Activated CD4-positive, alpha-beta memory T cell treated with anti-CD3 and anti-CD28 coated beads, Interleukin-2, amount 10 ng/mL, durations not matched to agents 7 days and 5 days (primary cell): ENCODE measurements at regions not wholly inside any gene's neighbourhood (a gene's known extent, or its start where the extent isn't known, plus 50 kb on each side); places are given as distances from the start of the nearest gene placed in this dataset.
"Not testable (repeated sequence)": the region's sequence is repeated elsewhere in the genome, so short reads cannot be mapped to it uniquely, and the experiment has no call there.

Experiments used
- CTCF ChIA-PET: fragments of 350-600 bp; sonication (Branson Sonifier 250); formaldehyde crosslinking; loops from one replicate; lab custom pipeline; 2021; ENCODE audit warnings: antibody characterized with exemption, inconsistent platforms; lab: Charles Lee
- POLR2A ChIA-PET: fragments of 350-600 bp; sonication (Branson Sonifier 250); formaldehyde crosslinking; loops from one replicate; lab custom pipeline; 2021; ENCODE audit warnings: antibody characterized with exemption; lab: Charles Lee
- DNase-seq: peaks from one replicate; pipeline ENCODE4 v3.0.0-alpha.2; 2020
- H3K27ac Mint-ChIP-seq: one replicate; pipeline ENCODE4 v1.8.0; 2021; ENCODE audit warnings: mild to moderate bottlenecking, mixed read lengths
- H3K27me3 Mint-ChIP-seq: one replicate; pipeline ENCODE4 v1.8.0; 2021; ENCODE audit warnings: mixed read lengths
- H3K36me3 Mint-ChIP-seq: one replicate; pipeline ENCODE4 v1.8.0; 2021; ENCODE audit warnings: low read depth, mixed read lengths
- H3K4me1 Mint-ChIP-seq: one replicate; pipeline ENCODE4 v1.8.0; 2021; ENCODE audit warnings: mixed read lengths
- H3K4me3 Mint-ChIP-seq: one replicate; pipeline ENCODE4 v1.8.0; 2021; ENCODE audit warnings: mild to moderate bottlenecking, mixed read lengths
- H3K9me3 Mint-ChIP-seq: one replicate; pipeline ENCODE4 v1.8.0; 2021; ENCODE audit warnings: mixed read lengths

GRCh38 chr10:117784776-117785175 is 242.2 kb downstream of the EMX2 start:
- H3K27me3 Mint-ChIP-seq = no peaks in the 10 kb centered on the region
- no peaks in the 10 kb centered on the region for H3K36me3 Mint-ChIP-seq
- ChIA-PET CTCF (no interaction called here), POLR2A (no interaction called here)
- DNase-seq = no peak
- H3K9me3 Mint-ChIP-seq = no peaks in the 10 kb centered on the region
- no peaks in the 10 kb centered on the region for H3K4me1 Mint-ChIP-seq
- H3K27ac Mint-ChIP-seq = no peak overlapping the region
- no peak overlapping the region for H3K4me3 Mint-ChIP-seq

GRCh38 chr10:117788911-117789310 is 246.4 kb downstream of the EMX2 start:
- POLR2A ChIA-PET = no interaction called here
- H3K36me3 Mint-ChIP-seq = no peaks in the 10 kb centered on the region
- DNase-seq = no peak
- H3K9me3 Mint-ChIP-seq = no peaks in the 10 kb centered on the region
- no peaks in the 10 kb centered on the region for H3K4me1 Mint-ChIP-seq
- H3K27ac Mint-ChIP-seq = no peak overlapping the region
- no peaks in the 10 kb centered on the region for H3K27me3 Mint-ChIP-seq
- CTCF ChIA-PET = no interaction called here
- no peak overlapping the region for H3K4me3 Mint-ChIP-seq

GRCh38 chr10:117790179-117790578 is 247.6 kb downstream of the EMX2 start:
- no peaks in the 10 kb centered on the region for H3K4me1 Mint-ChIP-seq
- H3K9me3 Mint-ChIP-seq = no peaks in the 10 kb centered on the region
- ChIA-PET CTCF (no interaction called here), POLR2A (no interaction called here)
- H3K36me3 Mint-ChIP-seq = no peaks in the 10 kb centered on the region
- H3K27me3 Mint-ChIP-seq = no peaks in the 10 kb centered on the region
- no peak overlapping the region for H3K27ac Mint-ChIP-seq
- DNase-seq = no peak
- no peak overlapping the region for H3K4me3 Mint-ChIP-seq

GRCh38 chr10:117790621-117791020 is 248.1 kb downstream of the EMX2 start:
- Mint-ChIP-seq H3K4me3 (no peak overlapping the region), H3K9me3 (no peaks in the 10 kb centered on the region), H3K27me3 (no peaks in the 10 kb centered on the region), H3K27ac (no peak overlapping the region), H3K4me1 (no peaks in the 10 kb centered on the region), H3K36me3 (no peaks in the 10 kb centered on the region)
- ChIA-PET POLR2A (no interaction called here), CTCF (no interaction called here)
- DNase-seq = no peak

- Mint-ChIP-seq H3K4me1 (no peaks in the 10 kb centered on the region), H3K4me3 (no peak overlapping the region), H3K36me3 (no peaks in the 10 kb centered on the region), H3K27me3 (no peaks in the 10 kb centered on the region), H3K9me3 (no peaks in the 10 kb centered on the region), H3K27ac (no peak overlapping the region)
- no peak for DNase-seq
- ChIA-PET POLR2A (no interaction called here), CTCF (no interaction called here)
These were observed 249.7 kb downstream of the EMX2 start for GRCh38 chr10:117792214-117792613.

- Mint-ChIP-seq H3K4me1 (no peaks in the 10 kb centered on the region), H3K36me3 (no peaks in the 10 kb centered on the region), H3K9me3 (no peaks in the 10 kb centered on the region), H3K4me3 (no peak overlapping the region), H3K27me3 (no peaks in the 10 kb centered on the region), H3K27ac (no peak overlapping the region)
- POLR2A ChIA-PET = no interaction called here
- CTCF ChIA-PET = no interaction called here
- DNase-seq = no peak
These were observed 250.5 kb downstream of the RAB11FIP2 start for GRCh38 chr10:117796130-117796745.

GRCh38 chr10:117797296-117797695 is 249.4 kb downstream of the RAB11FIP2 start:
- ChIA-PET POLR2A (no interaction called here), CTCF (no interaction called here)
- H3K27ac Mint-ChIP-seq = no peak overlapping the region
- no peaks in the 10 kb centered on the region for H3K4me1 Mint-ChIP-seq
- DNase-seq = no peak
- no peaks in the 10 kb centered on the region for H3K27me3 Mint-ChIP-seq
- no peaks in the 10 kb centered on the region for H3K36me3 Mint-ChIP-seq
- H3K4me3 Mint-ChIP-seq = no peak overlapping the region
- H3K9me3 Mint-ChIP-seq = no peaks in the 10 kb centered on the region

GRCh38 chr10:117801691-117802090 is 245.1 kb downstream of the RAB11FIP2 start:
- no peaks in the 10 kb centered on the region for H3K36me3 Mint-ChIP-seq
- POLR2A ChIA-PET = no interaction called here

GRCh38 chr10:117804470-117805011 is 242.2 kb downstream of the RAB11FIP2 start:
- POLR2A ChIA-PET = no interaction called here
- Mint-ChIP-seq H3K4me3 (no peak overlapping the region), H3K4me1 (no peaks in the 10 kb centered on the region), H3K9me3 (no peaks in the 10 kb centered on the region), H3K27ac (no peak overlapping the region), H3K36me3 (no peaks in the 10 kb centered on the region), H3K27me3 (peaks cover 2% of the 10 kb centered on the region)
- DNase-seq = no peak
- CTCF ChIA-PET = no interaction called here

More at GRCh38 chr10:117801691-117802090, 245.1 kb downstream of the RAB11FIP2 start:
- Mint-ChIP-seq H3K27ac (no peak overlapping the region), H3K4me1 (no peaks in the 10 kb centered on the region), H3K4me3 (no peak overlapping the region), H3K9me3 (no peaks in the 10 kb centered on the region), H3K27me3 (no peaks in the 10 kb centered on the region)
- DNase-seq = no peak
- CTCF ChIA-PET = no interaction called here

GRCh38 chr10:117805139-117805538 is 241.6 kb downstream of the RAB11FIP2 start:
- no peak for DNase-seq
- H3K9me3 Mint-ChIP-seq = no peaks in the 10 kb centered on the region
- H3K4me3 Mint-ChIP-seq = no peak overlapping the region
- CTCF ChIA-PET = no interaction called here
- POLR2A ChIA-PET = no interaction called here
- H3K27me3 Mint-ChIP-seq = peaks cover 2% of the 10 kb centered on the region
- no peak overlapping the region for H3K27ac Mint-ChIP-seq
- no peaks in the 10 kb centered on the region for H3K36me3 Mint-ChIP-seq
- no peaks in the 10 kb centered on the region for H3K4me1 Mint-ChIP-seq

GRCh38 chr10:117807441-117807840 is 239.3 kb downstream of the RAB11FIP2 start:
- DNase-seq = no peak
- Mint-ChIP-seq H3K4me1 (no peaks in the 10 kb centered on the region), H3K4me3 (no peak overlapping the region), H3K9me3 (no peaks in the 10 kb centered on the region), H3K27me3 (peaks cover 2% of the 10 kb centered on the region), H3K27ac (no peak overlapping the region), H3K36me3 (no peaks in the 10 kb centered on the region)
- POLR2A ChIA-PET = no interaction called here
- CTCF ChIA-PET = no interaction called here

GRCh38 chr10:117815816-117816215 is 230.9 kb downstream of the RAB11FIP2 start:
- DNase-seq, POLR2A ChIA-PET, CTCF ChIA-PET, H3K27ac Mint-ChIP-seq, H3K4me3 Mint-ChIP-seq, H3K27me3 Mint-ChIP-seq, H3K9me3 Mint-ChIP-seq, H3K4me1 Mint-ChIP-seq, H3K36me3 Mint-ChIP-seq: not testable (repeated sequence)

- no peak overlapping the region for H3K27ac Mint-ChIP-seq
- peaks cover 3% of the 10 kb centered on the region for H3K27me3 Mint-ChIP-seq
- H3K9me3 Mint-ChIP-seq = no peaks in the 10 kb centered on the region
- no peaks in the 10 kb centered on the region for H3K36me3 Mint-ChIP-seq
- H3K4me3 Mint-ChIP-seq = no peak overlapping the region
- ChIA-PET CTCF (no interaction called here), POLR2A (no interaction called here)
- DNase-seq = no peak
- H3K4me1 Mint-ChIP-seq = no peaks in the 10 kb centered on the region
These were observed 229.6 kb downstream of the RAB11FIP2 start for GRCh38 chr10:117817116-117817515.

GRCh38 chr10:117818721-117819120 is 228.0 kb downstream of the RAB11FIP2 start:
- Mint-ChIP-seq H3K27me3 (peaks cover 3% of the 10 kb centered on the region), H3K4me1 (no peaks in the 10 kb centered on the region), H3K9me3 (no peaks in the 10 kb centered on the region), H3K36me3 (no peaks in the 10 kb centered on the region), H3K27ac (no peak overlapping the region), H3K4me3 (no peak overlapping the region)
- no peak for DNase-seq
- ChIA-PET POLR2A (no interaction called here), CTCF (no interaction called here)
